DOHH2 (cell line): ENCODE measurements at regions not wholly inside any gene's neighbourhood (a gene's known extent, or its start where the extent isn't known, plus 50 kb on each side); places are given as distances from the start of the nearest gene placed in this dataset.
"Not testable (repeated sequence)": the region's sequence is repeated elsewhere in the genome, so short reads cannot be mapped to it uniquely, and the experiment has no call there.

Experiments used
- H3F3A ChIP-seq: fragments of 200-600 bp; sonication (generic), shearing (Covaris generic); 2 replicates; pipeline ENCODE4 v1.6.0; 2016; ENCODE audit warnings: antibody characterized with exemption, mild to moderate bottlenecking; ENCODE audit not compliant: control insufficient read depth, insufficient read depth
- H3K27ac ChIP-seq: fragments of 200-600 bp; sonication (generic); 2 replicates; pipeline ENCODE4 v1.5.1; 2014; ENCODE audit warnings: low read depth, mild to moderate bottlenecking, low read length, moderate library complexity
- H3K27me3 ChIP-seq: fragments of 200-600 bp; sonication (generic); 2 replicates; pipeline ENCODE4 v1.6.1; 2014; ENCODE audit warnings: mild to moderate bottlenecking, low read length, mixed read lengths; ENCODE audit not compliant: control insufficient read depth
- H3K36me3 ChIP-seq: fragments of 200-600 bp; sonication (generic); 2 replicates; pipeline ENCODE4 v1.6.1; 2014; ENCODE audit warnings: mild to moderate bottlenecking, low read length, moderate library complexity, mixed read lengths; ENCODE audit not compliant: control insufficient read depth
- H3K4me1 ChIP-seq: fragments of 200-600 bp; sonication (generic); 2 replicates; pipeline ENCODE4 v1.6.1; 2014; ENCODE audit warnings: mild to moderate bottlenecking, low read length, mixed read lengths; ENCODE audit not compliant: control insufficient read depth
- H3K4me2 ChIP-seq: fragments of 200-600 bp; sonication (generic); 2 replicates; pipeline ENCODE4 v1.6.0; 2014; ENCODE audit warnings: mild to moderate bottlenecking, low read length, moderate library complexity
- H3K4me3 ChIP-seq: fragments of 200-600 bp; sonication (generic); 2 replicates; pipeline ENCODE4 v1.5.1; 2014; ENCODE audit warnings: mild to moderate bottlenecking, low read length, mixed read lengths
- H3K79me2 ChIP-seq: fragments of 200-600 bp; sonication (generic); 2 replicates; pipeline ENCODE4 v1.6.1; 2014; ENCODE audit warnings: mild to moderate bottlenecking, low read length, mixed read lengths; ENCODE audit not compliant: control insufficient read depth
- H3K9me2 ChIP-seq: fragments of 200-600 bp; sonication (generic); replicated peaks from 2 replicates; pipeline ENCODE4 v1.6.1; 2014; ENCODE audit warnings: mild to moderate bottlenecking, low read length, mixed read lengths; ENCODE audit not compliant: control insufficient read depth
- H3K9me3 ChIP-seq: fragments of 200-600 bp; sonication (generic); 2 replicates; pipeline ENCODE4 v1.6.1; 2014; ENCODE audit warnings: antibody characterized with exemption, low read length, mixed read lengths; ENCODE audit not compliant: control insufficient read depth, insufficient read depth
- H4K20me1 ChIP-seq: fragments of 200-600 bp; sonication (generic); 2 replicates; pipeline ENCODE4 v1.6.0; 2014; ENCODE audit warnings: low read depth, mild to moderate bottlenecking, antibody characterized with exemption, low read length, moderate library complexity; ENCODE audit not compliant: control insufficient read depth, insufficient read depth
- CTCF ChIP-seq: fragments of 200-600 bp; sonication (generic); IDR thresholded peaks from one replicate; pipeline ENCODE4 v1.5.1; 2014; ENCODE audit warnings: antibody characterized with exemption, mild to moderate bottlenecking, low read depth, low read length; ENCODE audit not compliant: poor library complexity, severe bottlenecking
- EZH2phosphoT487 ChIP-seq: fragments of 200-600 bp; sonication (generic); IDR thresholded peaks from 2 replicates; pipeline ENCODE4 v1.6.1; 2017; ENCODE audit warnings: borderline replicate concordance, mild to moderate bottlenecking, antibody characterized with exemption, low read length, moderate library complexity, mixed read lengths

GRCh38 chr5:56405116-56405908, 172.2 kb upstream of the ANKRD55 start:
- H3K9me3 ChIP-seq = no peaks in the 10 kb centered on the region
- H3K79me2 ChIP-seq = no peaks in the 10 kb centered on the region
- no peaks in the 10 kb centered on the region for H3K36me3 ChIP-seq
- no peak for TF ChIP-seq CTCF
- TF ChIP-seq EZH2phosphoT487 = no peak
- no peaks in the 10 kb centered on the region for H4K20me1 ChIP-seq
- H3K4me2 ChIP-seq = no peak overlapping the region
- H3K4me3 ChIP-seq = no peak overlapping the region
- no peak overlapping the region for H3K27ac ChIP-seq
- H3K9me2 ChIP-seq = no peaks in the 10 kb centered on the region
- no peaks in the 10 kb centered on the region for H3F3A ChIP-seq
- H3K27me3 ChIP-seq = no peaks in the 10 kb centered on the region
- H3K4me1 ChIP-seq = no peaks in the 10 kb centered on the region

GRCh38 chr5:56402266-56403220, 169.4 kb upstream of the ANKRD55 start:
- H3F3A ChIP-seq = no peaks in the 10 kb centered on the region
- no peaks in the 10 kb centered on the region for H3K9me3 ChIP-seq
- no peaks in the 10 kb centered on the region for H3K9me2 ChIP-seq
- H3K4me3 ChIP-seq = no peak overlapping the region
- H3K27ac ChIP-seq = no peak overlapping the region
- no peaks in the 10 kb centered on the region for H4K20me1 ChIP-seq
- H3K4me2 ChIP-seq = no peak overlapping the region
- no peak for TF ChIP-seq EZH2phosphoT487
- TF ChIP-seq CTCF = no peak
- no peaks in the 10 kb centered on the region for H3K27me3 ChIP-seq
- H3K4me1 ChIP-seq = no peaks in the 10 kb centered on the region
- no peaks in the 10 kb centered on the region for H3K36me3 ChIP-seq
- no peaks in the 10 kb centered on the region for H3K79me2 ChIP-seq

GRCh38 chr5:56397796-56398195, 164.7 kb upstream of the ANKRD55 start:
- not testable (repeated sequence) for H4K20me1 ChIP-seq, H3K4me1 ChIP-seq, H3F3A ChIP-seq, H3K27me3 ChIP-seq, H3K4me2 ChIP-seq, H3K36me3 ChIP-seq, H3K27ac ChIP-seq, H3K4me3 ChIP-seq, H3K9me2 ChIP-seq, H3K79me2 ChIP-seq
- peaks cover 11% of the 10 kb centered on the region; the same call in 1 of the 2 replicates for H3K9me3 ChIP-seq

- no peak overlapping the region for H3K4me2 ChIP-seq
- H3K4me3 ChIP-seq = no peak overlapping the region
- H4K20me1 ChIP-seq = no peaks in the 10 kb centered on the region
- peaks cover 14% of the 10 kb centered on the region for H3K4me1 ChIP-seq
- H3F3A ChIP-seq = no peaks in the 10 kb centered on the region
- no peaks in the 10 kb centered on the region for H3K27me3 ChIP-seq
- H3K79me2 ChIP-seq = no peaks in the 10 kb centered on the region
- no peak for TF ChIP-seq CTCF
- H3K36me3 ChIP-seq = no peaks in the 10 kb centered on the region
- H3K9me3 ChIP-seq = peaks cover 11% of the 10 kb centered on the region; the same call in 1 of the 2 replicates
- no peak overlapping the region for H3K27ac ChIP-seq
- no peaks in the 10 kb centered on the region for H3K9me2 ChIP-seq
Observed at GRCh38 chr5:56396634-56397033, 163.5 kb upstream of the ANKRD55 start.
